Erythroblast (primary cell): ENCODE measurements at regions not wholly inside any gene's neighbourhood (a gene's known extent, or its start where the extent isn't known, plus 50 kb on each side); places are given as distances from the start of the nearest gene placed in this dataset.

ENCODE experiments used
- GATA1 ChIP-seq: IDR thresholded peaks from 2 replicates; pipeline ENCODE4 v1.6.1; 2011; ENCODE audit warnings: low read depth, mild to moderate bottlenecking, control low read depth, low read length, moderate library complexity
- POLR2A ChIP-seq: IDR thresholded peaks from 2 replicates; pipeline ENCODE4 v1.6.1; 2011; ENCODE audit warnings: mild to moderate bottlenecking, low read length

DNA sequence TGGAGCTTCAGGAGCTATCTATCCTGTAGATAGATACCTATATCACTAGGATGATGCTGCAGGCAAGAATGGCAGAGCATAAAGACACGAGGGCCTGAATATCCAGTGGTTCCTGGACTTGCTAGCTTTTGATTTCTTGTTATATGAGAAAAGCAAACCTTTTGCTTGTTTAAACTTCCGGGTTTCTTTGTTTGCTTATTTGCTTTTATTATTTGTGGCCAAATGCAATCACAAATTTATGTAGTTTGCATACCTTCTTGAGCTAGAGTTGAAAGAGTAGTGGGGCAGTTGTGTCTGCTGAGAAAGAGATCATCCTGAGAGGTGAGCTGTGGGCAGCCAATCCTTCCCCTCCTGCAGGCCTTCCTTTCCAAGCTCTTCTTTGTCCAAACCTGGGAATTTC lies 245.7 kb downstream of the AR start:
- no peak for TF ChIP-seq POLR2A
- no peak for TF ChIP-seq GATA1
